HG03108 (cell line): ENCODE measurements at regions not wholly inside any gene's neighbourhood (a gene's known extent, or its start where the extent isn't known, plus 50 kb on each side); places are given as distances from the start of the nearest gene placed in this dataset.
A peak's percentile ranks its signal among the peaks of the same experiment; 100 is the strongest.
"Not testable (repeated sequence)": the region's sequence is repeated elsewhere in the genome, so short reads cannot be mapped to it uniquely, and the experiment has no call there.

Source experiments
- ATAC-seq: cut with Tn5 transposase; IDR thresholded peaks from one replicate; pipeline ENCODE4 v1.9.1; 2021; ENCODE audit warnings: moderate library complexity; ENCODE audit not compliant: unreplicated experiment

- not testable (repeated sequence) for ATAC-seq
Measured at GRCh38 chr9:39566782-39567181, 211.3 kb downstream of the SPATA31A1 start.

- not testable (repeated sequence) for ATAC-seq
Measured at GRCh38 chr9:39567396-39567795, 211.9 kb downstream of the SPATA31A1 start.

GRCh38 chr9:39568900-39569299 is 213.4 kb downstream of the SPATA31A1 start:
- ATAC-seq, result not testable (repeated sequence)

- not testable (repeated sequence) for ATAC-seq
Measured at GRCh38 chr9:39573024-39574022, 217.9 kb downstream of the SPATA31A1 start.

- not testable (repeated sequence) for ATAC-seq
Measured at GRCh38 chr9:39579000-39579399, 223.5 kb downstream of the SPATA31A1 start.

- ATAC-seq, result not testable (repeated sequence)
Measured at GRCh38 chr9:39581296-39581695, 225.8 kb downstream of the SPATA31A1 start.

- not testable (repeated sequence) for ATAC-seq
Measured at GRCh38 chr9:39582677-39583412, 227.4 kb downstream of the SPATA31A1 start.

- ATAC-seq, result not testable (repeated sequence)
Measured at GRCh38 chr9:39583413-39583747, 227.9 kb downstream of the SPATA31A1 start.

GRCh38 chr9:39585233-39585632 is 229.8 kb downstream of the SPATA31A1 start:
- ATAC-seq, result not testable (repeated sequence)

- ATAC-seq, result no peak
Measured at GRCh38 chr9:39587844-39588499, 232.5 kb downstream of the SPATA31A1 start.

GRCh38 chr9:39588500-39589137 is 233.2 kb downstream of the SPATA31A1 start:
- ATAC-seq, result no peak

- not testable (repeated sequence) for ATAC-seq
Measured at GRCh38 chr9:39604089-39604488, 248.6 kb downstream of the SPATA31A1 start.

GRCh38 chr9:39611449-39612231 is 256.2 kb downstream of the SPATA31A1 start:
- peak; percentile 99 for ATAC-seq

- ATAC-seq, result not testable (repeated sequence)
Measured at GRCh38 chr9:39616480-39616879, 261.0 kb downstream of the SPATA31A1 start.

- not testable (repeated sequence) for ATAC-seq
Measured at GRCh38 chr9:39624048-39624447, 268.6 kb downstream of the SPATA31A1 start.

- not testable (repeated sequence) for ATAC-seq
Measured at GRCh38 chr9:39632071-39632470, 276.6 kb downstream of the SPATA31A1 start.

- ATAC-seq, result not testable (repeated sequence)
Measured at GRCh38 chr9:39649029-39649428, 293.6 kb downstream of the SPATA31A1 start.

GRCh38 chr9:39656960-39657603 is 301.6 kb downstream of the SPATA31A1 start:
- ATAC-seq, result not testable (repeated sequence)

- ATAC-seq, result not testable (repeated sequence)
Measured at GRCh38 chr9:39663020-39663419, 307.6 kb downstream of the SPATA31A1 start.
